Fibroblast of pulmonary artery (primary cell): ENCODE measurements at regions not wholly inside any gene's neighbourhood (a gene's known extent, or its start where the extent isn't known, plus 50 kb on each side); places are given as distances from the start of the nearest gene placed in this dataset.

ENCODE experiments used
- DNase-seq: peaks from one replicate; pipeline ENCODE4 v3.0.0-alpha.2; 2010; ENCODE audit warnings: low read depth
- H3K4me3 ChIP-seq: replicated peaks from 2 replicates; pipeline ENCODE4 v1.5.1; 2011; ENCODE audit warnings: low read depth, mild to moderate bottlenecking, control low read depth, low read length, moderate library complexity
- TF ChIP-seq, protein P1 (sequence below): IDR thresholded peaks from 2 replicates; pipeline ENCODE4 v1.5.1; 2011; ENCODE audit warnings: mild to moderate bottlenecking, control low read depth, low read length, inconsistent platforms; ENCODE audit errors: missing control alignments

DNA sequence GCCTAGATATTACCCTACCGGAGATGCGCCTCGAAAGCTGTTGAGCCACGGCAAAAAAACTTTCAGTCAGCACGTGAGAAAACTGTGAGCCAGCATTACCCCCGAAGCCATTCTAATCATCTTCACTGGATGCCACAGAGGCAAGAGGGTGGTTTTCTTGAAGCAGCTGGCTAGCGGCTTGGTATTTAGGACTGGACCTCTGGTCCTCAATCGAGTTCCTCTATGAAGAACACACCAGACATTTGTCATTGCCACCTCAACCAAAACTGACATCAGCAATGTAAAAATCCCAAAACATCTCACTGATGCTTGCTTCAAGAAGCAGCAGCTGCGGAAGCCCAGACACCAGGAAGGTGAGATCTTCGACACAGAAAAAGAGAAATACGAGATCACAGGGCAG is 52.8 kb upstream of the SLC66A3 start:
- TF ChIP-seq, protein P1, sequence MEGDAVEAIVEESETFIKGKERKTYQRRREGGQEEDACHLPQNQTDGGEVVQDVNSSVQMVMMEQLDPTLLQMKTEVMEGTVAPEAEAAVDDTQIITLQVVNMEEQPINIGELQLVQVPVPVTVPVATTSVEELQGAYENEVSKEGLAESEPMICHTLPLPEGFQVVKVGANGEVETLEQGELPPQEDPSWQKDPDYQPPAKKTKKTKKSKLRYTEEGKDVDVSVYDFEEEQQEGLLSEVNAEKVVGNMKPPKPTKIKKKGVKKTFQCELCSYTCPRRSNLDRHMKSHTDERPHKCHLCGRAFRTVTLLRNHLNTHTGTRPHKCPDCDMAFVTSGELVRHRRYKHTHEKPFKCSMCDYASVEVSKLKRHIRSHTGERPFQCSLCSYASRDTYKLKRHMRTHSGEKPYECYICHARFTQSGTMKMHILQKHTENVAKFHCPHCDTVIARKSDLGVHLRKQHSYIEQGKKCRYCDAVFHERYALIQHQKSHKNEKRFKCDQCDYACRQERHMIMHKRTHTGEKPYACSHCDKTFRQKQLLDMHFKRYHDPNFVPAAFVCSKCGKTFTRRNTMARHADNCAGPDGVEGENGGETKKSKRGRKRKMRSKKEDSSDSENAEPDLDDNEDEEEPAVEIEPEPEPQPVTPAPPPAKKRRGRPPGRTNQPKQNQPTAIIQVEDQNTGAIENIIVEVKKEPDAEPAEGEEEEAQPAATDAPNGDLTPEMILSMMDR, result no peak
- DNase-seq, result no peak
- no peak overlapping the region for H3K4me3 ChIP-seq

DNA sequence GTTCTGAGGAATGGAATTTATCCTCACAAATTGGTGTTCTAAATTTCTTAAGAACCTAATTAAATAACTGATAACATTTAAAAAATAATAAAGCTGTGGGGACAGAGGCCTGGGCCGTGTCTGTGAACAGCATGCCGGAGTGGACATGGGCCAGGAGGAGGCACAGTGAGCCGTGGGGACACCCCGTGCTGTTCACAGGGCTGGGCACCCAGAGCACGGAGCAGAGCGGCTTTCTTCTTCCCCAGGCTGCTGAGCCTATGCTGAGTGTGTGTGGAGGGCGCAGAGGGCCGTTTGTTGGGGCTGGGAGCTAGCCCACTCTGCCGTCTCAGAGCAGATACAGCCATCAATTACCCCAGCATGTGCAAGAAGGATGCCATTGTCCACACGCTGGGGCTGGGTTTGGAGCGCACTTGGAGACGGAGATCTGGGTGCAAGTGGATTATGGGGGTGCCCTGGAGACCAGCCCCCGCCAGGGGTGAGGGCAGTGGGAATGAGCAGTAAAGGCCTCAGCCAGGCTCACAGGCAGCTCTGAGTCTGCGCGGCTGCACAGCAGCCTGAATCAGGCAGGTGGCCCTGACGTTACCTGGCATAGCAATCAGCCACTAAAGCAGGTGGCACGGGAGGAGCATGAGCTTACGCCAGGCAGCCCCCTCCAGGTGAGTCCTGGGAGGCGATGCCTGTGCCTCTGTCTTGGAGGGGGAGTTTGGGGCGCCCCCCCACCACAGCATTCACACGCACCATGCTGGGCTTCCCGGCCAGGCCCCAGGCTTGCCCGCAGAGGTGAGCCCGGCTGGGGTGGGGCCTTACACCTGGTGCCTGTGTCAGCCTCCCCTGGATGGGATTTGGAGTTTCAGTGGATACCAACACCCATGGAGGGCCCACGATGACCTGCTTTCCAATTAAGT is 52.1 kb upstream of the SLC66A3 start:
- TF ChIP-seq, protein P1, result no peak
- no peak for DNase-seq
- no peak overlapping the region for H3K4me3 ChIP-seq

DNA sequence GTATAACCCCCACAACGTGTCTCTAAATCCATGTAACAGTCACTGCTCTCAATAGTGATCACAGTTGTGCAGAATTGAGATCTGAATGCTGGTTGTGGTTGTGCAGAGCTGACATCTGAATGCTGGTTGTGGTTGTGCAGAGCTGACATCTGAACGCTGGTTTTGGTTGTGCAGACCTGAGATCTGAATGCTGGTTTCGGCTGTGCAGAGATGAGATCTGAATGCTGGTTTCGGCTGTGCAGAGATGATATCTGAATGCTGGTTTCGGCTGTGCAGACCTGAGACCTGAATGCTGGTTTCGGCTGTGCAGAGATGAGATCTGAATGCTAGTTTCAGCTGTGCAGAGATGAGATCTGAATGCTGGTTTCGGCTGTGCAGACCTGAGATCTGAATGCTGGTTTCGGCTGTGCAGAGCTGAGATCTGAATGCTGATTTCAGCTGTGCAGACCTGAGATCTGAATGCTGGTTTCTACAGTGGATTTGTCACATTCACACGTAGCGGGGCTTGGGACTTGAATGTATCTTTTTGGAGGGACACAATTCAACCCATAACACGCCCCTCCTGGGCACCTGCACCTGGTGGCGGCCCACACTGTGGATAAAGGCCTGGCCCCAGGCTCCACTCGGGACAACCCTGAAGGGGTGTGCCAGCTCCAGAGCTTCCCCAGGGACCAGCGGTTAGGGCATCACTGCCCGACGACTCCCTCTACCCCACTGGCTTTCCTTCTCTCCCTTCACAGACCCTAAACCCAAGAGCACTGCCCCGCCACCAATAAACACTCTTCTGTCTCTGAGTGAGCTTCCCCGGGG is 51.1 kb upstream of the SLC66A3 start:
- H3K4me3 ChIP-seq, result no peak overlapping the region
- TF ChIP-seq, protein P1, result no peak
- no peak for DNase-seq

DNA sequence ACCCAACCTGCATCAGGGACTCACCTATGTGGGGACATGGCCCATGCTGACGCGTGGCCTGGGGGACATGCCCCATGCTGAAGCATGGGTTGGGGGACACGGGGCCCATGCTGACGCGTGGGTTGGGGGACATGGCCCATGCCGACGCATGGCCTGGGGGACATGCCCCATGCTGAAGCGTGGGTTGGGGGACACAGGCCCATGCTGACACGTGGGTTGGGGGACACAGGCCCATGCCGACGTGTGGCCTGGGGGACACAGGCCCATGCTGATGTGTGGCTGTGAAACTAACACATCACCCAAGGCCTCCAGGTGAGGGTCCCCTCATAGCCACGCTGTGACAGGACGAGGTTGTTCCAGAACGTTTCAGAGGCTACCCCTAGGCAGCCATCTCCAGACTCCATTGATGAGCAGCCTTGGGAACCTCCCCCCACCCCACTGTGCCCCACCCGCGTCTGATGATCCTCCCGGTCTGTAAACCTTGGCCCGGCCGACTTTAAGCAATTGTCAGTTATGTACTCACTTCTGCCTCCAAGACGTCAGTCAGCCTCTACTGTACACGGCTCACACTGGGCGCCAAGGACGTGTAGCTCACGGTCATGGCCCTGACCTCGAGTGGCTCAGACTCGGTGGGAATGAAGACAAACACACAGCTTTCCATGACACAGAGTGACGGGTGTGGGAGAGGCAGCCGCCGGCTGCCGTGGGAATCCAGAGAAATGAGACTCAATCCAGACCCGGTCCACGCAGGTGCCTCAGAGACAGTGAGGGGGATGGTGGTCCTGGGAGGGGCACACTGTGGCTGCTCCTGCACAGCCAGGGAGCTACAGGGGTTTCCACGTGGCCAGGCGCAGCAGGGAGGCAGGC is 50.2 kb upstream of the SLC66A3 start:
- no peak for DNase-seq
- TF ChIP-seq, protein P1, result no peak
- H3K4me3 ChIP-seq, result no peak overlapping the region
